ENCODE measurements at regions not wholly inside any gene's neighbourhood (a gene's known extent, or its start where the extent isn't known, plus 50 kb on each side); places are given as distances from the start of the nearest gene placed in this dataset.

- TF ChIP-seq, protein P1, sequence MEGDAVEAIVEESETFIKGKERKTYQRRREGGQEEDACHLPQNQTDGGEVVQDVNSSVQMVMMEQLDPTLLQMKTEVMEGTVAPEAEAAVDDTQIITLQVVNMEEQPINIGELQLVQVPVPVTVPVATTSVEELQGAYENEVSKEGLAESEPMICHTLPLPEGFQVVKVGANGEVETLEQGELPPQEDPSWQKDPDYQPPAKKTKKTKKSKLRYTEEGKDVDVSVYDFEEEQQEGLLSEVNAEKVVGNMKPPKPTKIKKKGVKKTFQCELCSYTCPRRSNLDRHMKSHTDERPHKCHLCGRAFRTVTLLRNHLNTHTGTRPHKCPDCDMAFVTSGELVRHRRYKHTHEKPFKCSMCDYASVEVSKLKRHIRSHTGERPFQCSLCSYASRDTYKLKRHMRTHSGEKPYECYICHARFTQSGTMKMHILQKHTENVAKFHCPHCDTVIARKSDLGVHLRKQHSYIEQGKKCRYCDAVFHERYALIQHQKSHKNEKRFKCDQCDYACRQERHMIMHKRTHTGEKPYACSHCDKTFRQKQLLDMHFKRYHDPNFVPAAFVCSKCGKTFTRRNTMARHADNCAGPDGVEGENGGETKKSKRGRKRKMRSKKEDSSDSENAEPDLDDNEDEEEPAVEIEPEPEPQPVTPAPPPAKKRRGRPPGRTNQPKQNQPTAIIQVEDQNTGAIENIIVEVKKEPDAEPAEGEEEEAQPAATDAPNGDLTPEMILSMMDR (IDR thresholded peaks at IDR 0.05; ENCODE audit: low read depth, low read length, poor library complexity, severe bottlenecking): no peak
- TF ChIP-seq EZH2phosphoT487 (IDR thresholded peaks at IDR 0.05; ENCODE audit: borderline replicate concordance, low read length): no peak
These were observed 249.6 kb upstream of the LRP1B start for GRCh38 chr2:142380372-142380771.

All from DOHH2 (cell line).